A673 (cell line): ENCODE measurements at regions not wholly inside any gene's neighbourhood (a gene's known extent, or its start where the extent isn't known, plus 50 kb on each side); places are given as distances from the start of the nearest gene placed in this dataset.

ENCODE experiments used
- BruUV-seq: library from RNA; stranded (reverse); fragments of 400-500 nt; replicated peaks from 2 replicates; lab custom pipeline; 2021; lab: Mats Ljungman, UMichigan
- CTCF ChIA-PET: fragments of 300-600 bp; sonication (Branson Sonifier 250); formaldehyde crosslinking; loops from one replicate; lab custom pipeline; 2022; ENCODE audit warnings: antibody characterized with exemption; lab: Charles Lee
- POLR2A ChIA-PET: fragments of 300-600 bp; sonication (Branson Sonifier 250); formaldehyde crosslinking; loops from one replicate; lab custom pipeline; 2022; ENCODE audit warnings: antibody characterized with exemption; ENCODE audit not compliant: low non-redundant PET; lab: Charles Lee
- DNase-seq: peaks from one replicate; pipeline ENCODE4 v3.0.0-alpha.2; 2015; ENCODE audit warnings: low spot score
- H3K27ac ChIP-seq: fragments of 200-600 bp; sonication (generic); 2 replicates; pipeline ENCODE4 v1.5.1; 2016; ENCODE audit warnings: mixed run types, low read depth, mild to moderate bottlenecking, mixed read lengths, antibody characterized with exemption, low read length; ENCODE audit not compliant: poor library complexity, severe bottlenecking
- H3K27me3 ChIP-seq: fragments of 200-600 bp; sonication (generic); replicated peaks from 2 replicates; pipeline ENCODE4 v1.6.1; 2017; ENCODE audit warnings: mixed run types, low read depth, mild to moderate bottlenecking, mixed read lengths, antibody characterized with exemption, low read length; ENCODE audit not compliant: insufficient read depth, poor library complexity
- H3K36me3 ChIP-seq: fragments of 200-600 bp; sonication (generic); 2 replicates; pipeline ENCODE4 v1.6.1; 2016; ENCODE audit warnings: mixed run types, mild to moderate bottlenecking, mixed read lengths, antibody characterized with exemption, low read length; ENCODE audit not compliant: insufficient read depth, poor library complexity, severe bottlenecking
- H3K4me1 ChIP-seq: fragments of 200-600 bp; sonication (generic); 2 replicates; pipeline ENCODE4 v1.6.1; 2017; ENCODE audit warnings: mixed run types, mild to moderate bottlenecking, mixed read lengths, antibody characterized with exemption, low read length; ENCODE audit not compliant: insufficient read depth, poor library complexity, severe bottlenecking
- H3K4me3 ChIP-seq: fragments of 200-600 bp; sonication (generic); 2 replicates; pipeline ENCODE4 v1.5.1; 2016; ENCODE audit warnings: low read depth, mixed run types, mild to moderate bottlenecking, mixed read lengths, low read length; ENCODE audit not compliant: poor library complexity, severe bottlenecking
- H3K9me3 ChIP-seq: fragments of 200-600 bp; sonication (generic); 2 replicates; pipeline ENCODE4 v1.6.1; 2016; ENCODE audit warnings: mixed run types, low read depth, mild to moderate bottlenecking, mixed read lengths, antibody characterized with exemption, low read length; ENCODE audit not compliant: poor library complexity, severe bottlenecking
- CTCF ChIP-seq: fragments of 300-800, 200-600 bp; sonication (generic); conservative IDR thresholded peaks from 2 replicates; pipeline ENCODE4 v1.5.1; 2017; ENCODE audit warnings: low read depth, mild to moderate bottlenecking, antibody characterized with exemption, low read length, moderate library complexity, mixed read lengths
- EZH2 ChIP-seq: fragments of 200-600 bp; sonication (generic); IDR thresholded peaks from 2 replicates; pipeline ENCODE4 v1.6.1; 2017; ENCODE audit warnings: borderline replicate concordance, low read depth, mild to moderate bottlenecking, mixed read lengths, antibody characterized with exemption, low read length; ENCODE audit not compliant: poor library complexity, severe bottlenecking
- intact Hi-C: fragments of 100-400 bp; cut with micrococcal nuclease; formaldehyde crosslinking; loops from one replicate; pipeline ENCODE4 v1.10.0; 2022; ENCODE audit not compliant: unreplicated experiment

DNA sequence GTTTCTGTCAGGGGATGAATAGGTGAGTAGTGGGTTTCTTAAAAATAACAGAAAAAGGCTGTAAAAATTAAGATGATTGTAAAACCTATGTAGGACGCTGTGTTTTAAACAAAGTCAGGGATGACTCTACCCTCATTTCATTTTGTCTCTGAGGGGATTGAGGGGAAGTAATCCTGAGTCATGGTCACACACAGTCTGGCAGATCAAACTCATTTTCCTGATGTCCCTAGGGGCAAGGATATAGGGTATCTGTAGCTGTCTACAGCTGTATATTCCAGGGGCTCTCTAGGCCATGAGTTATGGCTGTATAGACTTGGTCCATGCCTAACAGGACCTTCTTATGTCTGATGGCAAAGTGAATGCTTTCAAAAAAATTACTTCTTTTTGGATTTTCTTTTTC lies 421.1 kb downstream of the PDCD6IP start:
- peak; percentile 59 for DNase-seq
- intact Hi-C loops: no loop called here
- H3K27me3 ChIP-seq: no peaks in the 10 kb centered on the region
- H3K4me1 ChIP-seq: peaks cover 61% of the 10 kb centered on the region
- no peaks in the 10 kb centered on the region for H3K9me3 ChIP-seq
- BruUV-seq: no TSS peak
- POLR2A ChIA-PET: interaction anchor here (0.6 kb wide), 1 partner anchor 45 kb away, joined by 4 read pairs; no protein-coding TSS in a partner anchor
- peak overlapping the region; percentile 75 for H3K27ac ChIP-seq
- CTCF ChIA-PET: no interaction called here
- H3K36me3 ChIP-seq: no peaks in the 10 kb centered on the region
- no peak overlapping the region for H3K4me3 ChIP-seq
- TF ChIP-seq CTCF (no peak), EZH2 (no peak)

- no TSS peak for BruUV-seq
- POLR2A ChIA-PET: no interaction called here
- CTCF ChIA-PET: no interaction called here
- Histone ChIP-seq H3K27me3 (no peaks in the 10 kb centered on the region), H3K4me1 (peaks cover 30% of the 10 kb centered on the region), H3K36me3 (no peaks in the 10 kb centered on the region), H3K9me3 (no peaks in the 10 kb centered on the region), H3K27ac (peak overlapping the region; percentile 63), H3K4me3 (no peak overlapping the region)
- peak; percentile 84 for DNase-seq
- intact Hi-C loops: no loop called here
- TF ChIP-seq EZH2 (no peak), CTCF (no peak)
Observed at GRCh38 chr3:34225821-34226366, 427.5 kb downstream of the PDCD6IP start.

- Histone ChIP-seq H3K36me3 (no peaks in the 10 kb centered on the region), H3K27me3 (no peaks in the 10 kb centered on the region), H3K27ac (peak overlapping the region; percentile 40), H3K9me3 (no peaks in the 10 kb centered on the region), H3K4me3 (no peak overlapping the region), H3K4me1 (peaks cover 30% of the 10 kb centered on the region)
- ChIA-PET CTCF (no interaction called here), POLR2A (no interaction called here)
- no TSS peak for BruUV-seq
- DNase-seq: peak; percentile 48
- no peak for TF ChIP-seq EZH2
- TF ChIP-seq CTCF: no peak
- intact Hi-C loops: no loop called here
Observed at GRCh38 chr3:34229876-34230275, 431.4 kb downstream of the PDCD6IP start.
